GM12865 (cell line): ENCODE measurements at regions not wholly inside any gene's neighbourhood (a gene's known extent, or its start where the extent isn't known, plus 50 kb on each side); places are given as distances from the start of the nearest gene placed in this dataset.
A peak's percentile ranks its signal among the peaks of the same experiment; 100 is the strongest.

Experiments used
- DNase-seq: peaks from one replicate; pipeline ENCODE4 v3.0.0; 2010; ENCODE audit warnings: low read depth
- H3K4me3 ChIP-seq: 2 replicates; pipeline ENCODE4 v1.5.1; 2011; ENCODE audit warnings: mild to moderate bottlenecking, low read depth, low read length, control low read depth
- CTCF ChIP-seq: IDR thresholded peaks from 2 replicates; pipeline ENCODE4 v1.5.1; 2011; ENCODE audit warnings: low read length, control low read depth, low read depth, inconsistent platforms; ENCODE audit not compliant: insufficient read depth; ENCODE audit errors: missing control alignments

GRCh38 chr11:86193297-86194095, 51.1 kb upstream of the EED start:
- peak overlapping the region; percentile 59 for H3K4me3 ChIP-seq

GRCh38 chr11:86192519-86193257, 51.9 kb upstream of the EED start:
- peak overlapping the region; percentile 59 for H3K4me3 ChIP-seq
- TF ChIP-seq CTCF = no peak
- no peak for DNase-seq

More at GRCh38 chr11:86193297-86194095, 51.1 kb upstream of the EED start:
- DNase-seq = peak; percentile 85
- peak; percentile 78 for TF ChIP-seq CTCF

- no peak overlapping the region for H3K4me3 ChIP-seq
- TF ChIP-seq CTCF = no peak
- no peak for DNase-seq
Observed at GRCh38 chr11:86191874-86192273, 52.7 kb upstream of the EED start.

GRCh38 chr11:86187027-86187426, 57.5 kb upstream of the EED start:
- no peak for TF ChIP-seq CTCF
- no peak for DNase-seq
- H3K4me3 ChIP-seq = no peak overlapping the region

DNA sequence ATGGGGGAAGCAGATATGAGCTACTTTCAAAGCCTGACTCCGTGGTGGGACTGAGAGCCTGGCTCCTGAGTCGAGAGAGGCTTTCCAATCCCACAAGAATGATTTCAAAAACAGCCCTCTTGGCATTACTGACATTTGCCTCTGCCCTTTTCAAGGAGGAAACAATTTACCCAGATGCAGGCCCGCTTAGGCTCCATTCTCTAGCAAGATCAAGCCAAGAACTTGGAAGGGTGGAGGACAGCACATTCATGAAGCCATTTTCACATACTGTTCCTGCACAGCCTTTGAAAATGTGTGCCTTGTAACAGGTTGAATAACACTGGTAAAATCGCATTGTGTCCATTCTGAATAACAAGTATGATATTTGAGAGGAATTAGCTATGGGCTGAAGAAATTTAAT, 58.2 kb upstream of the EED start:
- TF ChIP-seq CTCF = no peak
- H3K4me3 ChIP-seq = no peak overlapping the region
- DNase-seq = no peak

DNA sequence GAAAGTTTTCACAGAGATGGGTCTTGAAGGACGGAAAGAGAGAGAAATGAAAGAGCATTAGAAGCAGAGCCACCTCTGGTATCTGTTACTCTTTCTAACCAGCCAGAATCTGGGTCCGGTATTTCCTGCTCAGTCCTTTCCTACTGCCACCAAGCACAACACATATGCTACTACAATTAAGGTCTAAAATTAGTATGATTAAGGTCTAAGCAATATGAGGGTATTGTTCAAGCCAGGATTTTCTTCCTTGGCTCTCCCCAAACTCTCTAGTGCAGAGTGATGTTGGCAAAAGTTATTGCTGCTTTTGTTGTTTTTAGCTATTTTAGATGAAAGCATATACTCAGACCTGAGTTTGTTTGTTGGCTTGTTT, 59.2 kb upstream of the EED start:
- no peak for DNase-seq
- no peak overlapping the region for H3K4me3 ChIP-seq
- no peak for TF ChIP-seq CTCF
